Hematopoietic multipotent progenitor cell (in vitro differentiated cells): ENCODE measurements at regions not wholly inside any gene's neighbourhood (a gene's known extent, or its start where the extent isn't known, plus 50 kb on each side); places are given as distances from the start of the nearest gene placed in this dataset.
"Not testable (repeated sequence)": the region's sequence is repeated elsewhere in the genome, so short reads cannot be mapped to it uniquely, and the experiment has no call there.

Source experiments
- DNase-seq, 3 donors: peaks; one replicate each; pipeline ENCODE4 v3.0.0-alpha.2; 2011 to 2015; ENCODE audit warnings: low read depth in 2 of 3, low spot score in 2 of 3

GRCh38 chr18:5024741-5025140 lies 172.3 kb downstream of the AKAIN1 start:
- no peak for DNase-seq

- DNase-seq: no peak
Observed at GRCh38 chr18:5021558-5021957, 175.5 kb downstream of the AKAIN1 start.

- no peak for DNase-seq
Observed at GRCh38 chr18:5015213-5015612, 181.8 kb downstream of the AKAIN1 start.

- not testable (repeated sequence) for DNase-seq
Observed at GRCh38 chr18:5004031-5004820, 192.8 kb downstream of the AKAIN1 start.

GRCh38 chr18:4994710-4995109 lies 202.3 kb downstream of the AKAIN1 start:
- DNase-seq: no peak

- DNase-seq: no peak
Observed at GRCh38 chr18:4987452-4988405, 209.3 kb downstream of the AKAIN1 start.

- DNase-seq: no peak
Observed at GRCh38 chr18:4986677-4987076, 210.4 kb downstream of the AKAIN1 start.

GRCh38 chr18:4986066-4986465 lies 211.0 kb downstream of the AKAIN1 start:
- no peak for DNase-seq

- no peak for DNase-seq
Observed at GRCh38 chr18:4961121-4961909, 235.7 kb downstream of the AKAIN1 start.

GRCh38 chr18:4960578-4960977 lies 236.5 kb downstream of the AKAIN1 start:
- no peak for DNase-seq

GRCh38 chr18:4931209-4931608 lies 265.8 kb downstream of the AKAIN1 start:
- DNase-seq: no peak

- no peak for DNase-seq
Observed at GRCh38 chr18:4921548-4921947, 275.5 kb downstream of the AKAIN1 start.

- not testable (repeated sequence) for DNase-seq
Observed at GRCh38 chr18:4917509-4917908, 279.5 kb downstream of the AKAIN1 start.

GRCh38 chr18:4908328-4908727 lies 288.7 kb downstream of the AKAIN1 start:
- DNase-seq: no peak

- DNase-seq: no peak
Observed at GRCh38 chr18:4906856-4907255, 290.2 kb downstream of the AKAIN1 start.

GRCh38 chr18:4888251-4889040 lies 308.6 kb downstream of the AKAIN1 start:
- no peak for DNase-seq

- no peak for DNase-seq
Observed at GRCh38 chr18:4878480-4878879, 318.6 kb downstream of the AKAIN1 start.

GRCh38 chr18:4871197-4871596 lies 325.9 kb downstream of the AKAIN1 start:
- DNase-seq: no peak

- no peak for DNase-seq
Observed at GRCh38 chr18:4870177-4870773, 326.8 kb downstream of the AKAIN1 start.

GRCh38 chr18:4869155-4869554 lies 327.9 kb downstream of the AKAIN1 start:
- DNase-seq: no peak
